Vagina (tissue), 2 donors: ENCODE measurements at regions not wholly inside any gene's neighbourhood (a gene's known extent, or its start where the extent isn't known, plus 50 kb on each side); places are given as distances from the start of the nearest gene placed in this dataset.

ENCODE experiments used
- CTCF ChIP-seq, 3 experiments: fragments of 450-650 bp in 2 of 3; fragments of 200-600 bp in 1 of 3; sonication (generic) in 1 of 3; IDR thresholded peaks; one replicate each; pipeline ENCODE4 v1.5.1; 2017 to 2019; ENCODE audit warnings: antibody characterized with exemption in 3 of 3, mild to moderate bottlenecking in 2 of 3, moderate library complexity in 2 of 3
- POLR2A ChIP-seq, 2 donors: fragments of 450-650 bp; IDR thresholded peaks; one replicate each; pipeline ENCODE4 v1.6.1; 2017; ENCODE audit warnings: antibody characterized with exemption in 2 of 2, mild to moderate bottlenecking in 2 of 2, moderate library complexity in 2 of 2
- POLR2AphosphoS5 ChIP-seq, 2 donors: sonication (generic); formaldehyde crosslinking; IDR thresholded peaks; one replicate each; pipeline ENCODE4 v1.9.0; 2017; ENCODE audit warnings: antibody characterized with exemption in 2 of 2, mild to moderate bottlenecking in 2 of 2, low read depth in 1 of 2; ENCODE audit not compliant: insufficient read depth in 1 of 2

DNA sequence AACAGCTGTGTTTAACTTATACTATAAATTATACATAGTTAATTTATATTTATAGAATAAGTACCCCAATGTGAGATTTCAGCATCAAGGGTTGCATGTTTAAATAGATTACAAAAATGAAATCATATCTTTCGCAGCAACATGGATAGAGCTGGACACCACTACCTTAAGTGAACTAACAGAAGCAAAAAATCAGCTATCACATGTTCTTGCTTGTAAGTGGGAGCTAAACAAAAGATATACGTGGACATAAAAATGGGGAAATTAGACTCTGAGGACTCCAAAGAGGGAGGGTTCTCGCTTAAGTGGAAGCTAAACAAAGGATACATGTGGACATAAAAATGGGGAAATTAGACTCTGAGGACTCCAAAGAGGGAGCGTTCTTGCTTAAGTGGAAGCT, 626.5 kb upstream of the DPPA4 start:
- TF ChIP-seq POLR2A (IDR thresholded peaks at IDR 0.05) (no peak), CTCF (IDR thresholded peaks at IDR 0.05) (no peak), POLR2AphosphoS5 (IDR thresholded peaks at IDR 0.05; ENCODE audit: insufficient read depth in 1 of 2, low read depth in 1 of 2) (no peak)
